ENCODE measurements at regions not wholly inside any gene's neighbourhood (a gene's known extent, or its start where the extent isn't known, plus 50 kb on each side); places are given as distances from the start of the nearest gene placed in this dataset.

- no peaks in the 10 kb centered on the region for H3K27me3 Mint-ChIP-seq (ENCODE audit: low read depth)
- H3K36me3 Mint-ChIP-seq (ENCODE audit: insufficient read depth) = no peaks in the 10 kb centered on the region
- H3K9me3 Mint-ChIP-seq = peaks cover 4% of the 10 kb centered on the region
- no peak overlapping the region for H3K4me3 Mint-ChIP-seq
- ATAC-seq (no peak), DNase-seq (no peak)
- H3K4me1 Mint-ChIP-seq (ENCODE audit: low read depth) = no peaks in the 10 kb centered on the region
These were observed 217.5 kb downstream of the MACC1 start for GRCh38 chr7:19999681-20000080.

- no peaks in the 10 kb centered on the region for H3K36me3 Mint-ChIP-seq (ENCODE audit: insufficient read depth)
- peaks cover 7% of the 10 kb centered on the region for H3K9me3 Mint-ChIP-seq
- ATAC-seq (no peak), DNase-seq (no peak)
- no peaks in the 10 kb centered on the region for H3K27me3 Mint-ChIP-seq (ENCODE audit: low read depth)
- H3K4me3 Mint-ChIP-seq = no peak overlapping the region
- no peaks in the 10 kb centered on the region for H3K4me1 Mint-ChIP-seq (ENCODE audit: low read depth)
These were observed 218.5 kb upstream of the TMEM196 start for GRCh38 chr7:19991936-19992335.

- no peaks in the 10 kb centered on the region for H3K27me3 Mint-ChIP-seq (ENCODE audit: low read depth)
- no peak overlapping the region for H3K4me3 Mint-ChIP-seq
- ATAC-seq = no peak
- no peak for DNase-seq
- H3K9me3 Mint-ChIP-seq = peaks cover 7% of the 10 kb centered on the region
- H3K4me1 Mint-ChIP-seq (ENCODE audit: low read depth) = no peaks in the 10 kb centered on the region
- no peaks in the 10 kb centered on the region for H3K36me3 Mint-ChIP-seq (ENCODE audit: insufficient read depth)
These were observed 216.5 kb upstream of the TMEM196 start for GRCh38 chr7:19989906-19990305.

GRCh38 chr7:19988860-19989259 lies 215.4 kb upstream of the TMEM196 start:
- Mint-ChIP-seq H3K9me3 (peaks cover 7% of the 10 kb centered on the region), H3K4me1 (ENCODE audit: low read depth) (no peaks in the 10 kb centered on the region), H3K36me3 (ENCODE audit: insufficient read depth) (no peaks in the 10 kb centered on the region), H3K27me3 (ENCODE audit: low read depth) (no peaks in the 10 kb centered on the region), H3K4me3 (no peak overlapping the region)
- no peak for ATAC-seq
- DNase-seq = no peak

GRCh38 chr7:19984231-19984632 lies 210.8 kb upstream of the TMEM196 start:
- no peaks in the 10 kb centered on the region for H3K27me3 Mint-ChIP-seq (ENCODE audit: low read depth)
- no peaks in the 10 kb centered on the region for H3K9me3 Mint-ChIP-seq
- H3K4me3 Mint-ChIP-seq = no peak overlapping the region
- no peak for ATAC-seq
- H3K36me3 Mint-ChIP-seq (ENCODE audit: insufficient read depth) = no peaks in the 10 kb centered on the region
- no peaks in the 10 kb centered on the region for H3K4me1 Mint-ChIP-seq (ENCODE audit: low read depth)
- no peak for DNase-seq

- ATAC-seq = no peak
- no peak overlapping the region for H3K4me3 Mint-ChIP-seq
These were observed 209.7 kb upstream of the TMEM196 start for GRCh38 chr7:19982841-19983835.

GRCh38 chr7:19973581-19973980 lies 200.2 kb upstream of the TMEM196 start:
- no peak for ATAC-seq
- no peaks in the 10 kb centered on the region for H3K4me1 Mint-ChIP-seq (ENCODE audit: low read depth)
- peaks cover 8% of the 10 kb centered on the region for H3K9me3 Mint-ChIP-seq
- no peak overlapping the region for H3K4me3 Mint-ChIP-seq
- DNase-seq = no peak
- H3K27me3 Mint-ChIP-seq (ENCODE audit: low read depth) = no peaks in the 10 kb centered on the region
- no peaks in the 10 kb centered on the region for H3K36me3 Mint-ChIP-seq (ENCODE audit: insufficient read depth)

More at GRCh38 chr7:19982841-19983835, 209.7 kb upstream of the TMEM196 start:
- H3K27me3 Mint-ChIP-seq (ENCODE audit: low read depth) = no peaks in the 10 kb centered on the region
- H3K9me3 Mint-ChIP-seq = peaks cover 7% of the 10 kb centered on the region
- no peaks in the 10 kb centered on the region for H3K36me3 Mint-ChIP-seq (ENCODE audit: insufficient read depth)
- H3K4me1 Mint-ChIP-seq (ENCODE audit: low read depth) = no peaks in the 10 kb centered on the region
- no peak for DNase-seq

- no peaks in the 10 kb centered on the region for H3K27me3 Mint-ChIP-seq (ENCODE audit: low read depth)
These were observed 199.5 kb upstream of the TMEM196 start for GRCh38 chr7:19972876-19973275.

GRCh38 chr7:19971956-19972355 lies 198.5 kb upstream of the TMEM196 start:
- Mint-ChIP-seq H3K4me1 (ENCODE audit: low read depth) (no peaks in the 10 kb centered on the region), H3K36me3 (ENCODE audit: insufficient read depth) (no peaks in the 10 kb centered on the region)

More at GRCh38 chr7:19972876-19973275, 199.5 kb upstream of the TMEM196 start:
- Mint-ChIP-seq H3K9me3 (peaks cover 4% of the 10 kb centered on the region), H3K4me1 (ENCODE audit: low read depth) (no peaks in the 10 kb centered on the region), H3K4me3 (no peak overlapping the region), H3K36me3 (ENCODE audit: insufficient read depth) (no peaks in the 10 kb centered on the region)
- no peak for ATAC-seq
- DNase-seq = no peak

GRCh38 chr7:19970514-19970913 lies 197.1 kb upstream of the TMEM196 start:
- Mint-ChIP-seq H3K9me3 (peaks cover 4% of the 10 kb centered on the region), H3K27me3 (ENCODE audit: low read depth) (no peaks in the 10 kb centered on the region), H3K4me1 (ENCODE audit: low read depth) (no peaks in the 10 kb centered on the region), H3K4me3 (no peak overlapping the region), H3K36me3 (ENCODE audit: insufficient read depth) (no peaks in the 10 kb centered on the region)
- ATAC-seq (no peak), DNase-seq (no peak)

More at GRCh38 chr7:19971956-19972355, 198.5 kb upstream of the TMEM196 start:
- peaks cover 4% of the 10 kb centered on the region for H3K9me3 Mint-ChIP-seq
- ATAC-seq (no peak), DNase-seq (no peak)
- H3K27me3 Mint-ChIP-seq (ENCODE audit: low read depth) = no peaks in the 10 kb centered on the region
- H3K4me3 Mint-ChIP-seq = no peak overlapping the region

- H3K27me3 Mint-ChIP-seq (ENCODE audit: low read depth) = no peaks in the 10 kb centered on the region
- no peak for ATAC-seq
- no peak overlapping the region for H3K4me3 Mint-ChIP-seq
- no peak for DNase-seq
- H3K9me3 Mint-ChIP-seq = peaks cover 4% of the 10 kb centered on the region
- no peaks in the 10 kb centered on the region for H3K4me1 Mint-ChIP-seq (ENCODE audit: low read depth)
- H3K36me3 Mint-ChIP-seq (ENCODE audit: insufficient read depth) = no peaks in the 10 kb centered on the region
These were observed 196.6 kb upstream of the TMEM196 start for GRCh38 chr7:19969859-19970493.

- ATAC-seq (no peak), DNase-seq (no peak)
- no peaks in the 10 kb centered on the region for H3K27me3 Mint-ChIP-seq (ENCODE audit: low read depth)
- no peaks in the 10 kb centered on the region for H3K9me3 Mint-ChIP-seq
- no peak overlapping the region for H3K4me3 Mint-ChIP-seq
- no peaks in the 10 kb centered on the region for H3K4me1 Mint-ChIP-seq (ENCODE audit: low read depth)
- no peaks in the 10 kb centered on the region for H3K36me3 Mint-ChIP-seq (ENCODE audit: insufficient read depth)
These were observed 190.8 kb upstream of the TMEM196 start for GRCh38 chr7:19964246-19964645.

GRCh38 chr7:19963695-19964094 lies 190.3 kb upstream of the TMEM196 start:
- no peak overlapping the region for H3K4me3 Mint-ChIP-seq
- ATAC-seq (no peak), DNase-seq (no peak)
- no peaks in the 10 kb centered on the region for H3K36me3 Mint-ChIP-seq (ENCODE audit: insufficient read depth)
- H3K9me3 Mint-ChIP-seq = no peaks in the 10 kb centered on the region
- no peaks in the 10 kb centered on the region for H3K4me1 Mint-ChIP-seq (ENCODE audit: low read depth)
- H3K27me3 Mint-ChIP-seq (ENCODE audit: low read depth) = no peaks in the 10 kb centered on the region

GRCh38 chr7:19958309-19958896 lies 185.0 kb upstream of the TMEM196 start:
- Mint-ChIP-seq H3K27me3 (ENCODE audit: low read depth) (no peaks in the 10 kb centered on the region), H3K36me3 (ENCODE audit: insufficient read depth) (no peaks in the 10 kb centered on the region), H3K4me1 (ENCODE audit: low read depth) (no peaks in the 10 kb centered on the region), H3K4me3 (no peak overlapping the region), H3K9me3 (peaks cover 1% of the 10 kb centered on the region)
- ATAC-seq (no peak), DNase-seq (no peak)

All from activated T-cell treated with anti-CD3 and anti-CD28 coated beads, Interleukin-2, amount 50 U/mL, for 4 hours (primary cell).